ENCODE measurements at regions not wholly inside any gene's neighbourhood (a gene's known extent, or its start where the extent isn't known, plus 50 kb on each side); places are given as distances from the start of the nearest gene placed in this dataset.

- Histone ChIP-seq H3K4me2 (ENCODE audit: low read depth, low read length, poor library complexity, severe bottlenecking) (no peak overlapping the region), H3K9me2 (replicated peaks; ENCODE audit: low read depth, low read length) (no peaks in the 10 kb centered on the region), H4K20me1 (ENCODE audit: insufficient read depth, low read length, poor library complexity, severe bottlenecking) (no peaks in the 10 kb centered on the region), H3K4me1 (ENCODE audit: insufficient read depth, low read length, poor library complexity, severe bottlenecking) (no peaks in the 10 kb centered on the region), H3K27me3 (ENCODE audit: insufficient read depth, low read length, poor library complexity, severe bottlenecking) (no peaks in the 10 kb centered on the region), H3K4me3 (ENCODE audit: low read length, poor library complexity, severe bottlenecking) (no peak overlapping the region), H3K9ac (ENCODE audit: low read depth, low read length, poor library complexity, severe bottlenecking) (no peak overlapping the region), H3F3A (ENCODE audit: low read depth) (no peaks in the 10 kb centered on the region), H3K79me2 (ENCODE audit: insufficient read depth, low read length) (no peaks in the 10 kb centered on the region), H3K36me3 (ENCODE audit: insufficient read depth, low read length) (no peaks in the 10 kb centered on the region), H3K9me3 (ENCODE audit: insufficient read depth, low read depth, low read length) (no peaks in the 10 kb centered on the region), H2AFZ (ENCODE audit: low read length) (no peak overlapping the region)
- TF ChIP-seq CTCF (conservative IDR thresholded peaks at IDR 0.05; ENCODE audit: low read length) = no peak
- TF ChIP-seq EZH2phosphoT487 (IDR thresholded peaks at IDR 0.05; ENCODE audit: borderline replicate concordance) = no peak
These were observed 50.8 kb upstream of the TSHZ2 start for GRCh38 chr20:52921340-52921739.

GRCh38 chr20:52918311-52918710 lies 53.8 kb upstream of the TSHZ2 start:
- H3K4me3 ChIP-seq (ENCODE audit: low read length, poor library complexity, severe bottlenecking) = no peak overlapping the region
- H3K79me2 ChIP-seq (ENCODE audit: insufficient read depth, low read length) = no peaks in the 10 kb centered on the region
- no peak overlapping the region for H2AFZ ChIP-seq (ENCODE audit: low read length)
- H3K9ac ChIP-seq (ENCODE audit: low read depth, low read length, poor library complexity, severe bottlenecking) = no peak overlapping the region
- no peak for TF ChIP-seq EZH2phosphoT487 (IDR thresholded peaks at IDR 0.05; ENCODE audit: borderline replicate concordance)
- no peaks in the 10 kb centered on the region for H3K36me3 ChIP-seq (ENCODE audit: insufficient read depth, low read length)
- H3F3A ChIP-seq (ENCODE audit: low read depth) = no peaks in the 10 kb centered on the region
- no peaks in the 10 kb centered on the region for H3K27me3 ChIP-seq (ENCODE audit: insufficient read depth, low read length, poor library complexity, severe bottlenecking)
- no peaks in the 10 kb centered on the region for H3K9me3 ChIP-seq (ENCODE audit: insufficient read depth, low read depth, low read length)
- H3K4me1 ChIP-seq (ENCODE audit: insufficient read depth, low read length, poor library complexity, severe bottlenecking) = no peaks in the 10 kb centered on the region
- H3K4me2 ChIP-seq (ENCODE audit: low read depth, low read length, poor library complexity, severe bottlenecking) = no peak overlapping the region
- H4K20me1 ChIP-seq (ENCODE audit: insufficient read depth, low read length, poor library complexity, severe bottlenecking) = no peaks in the 10 kb centered on the region
- H3K9me2 ChIP-seq (replicated peaks; ENCODE audit: low read depth, low read length) = no peaks in the 10 kb centered on the region

GRCh38 chr20:52915564-52915963 lies 56.6 kb upstream of the TSHZ2 start:
- Histone ChIP-seq H3K4me3 (ENCODE audit: low read length, poor library complexity, severe bottlenecking) (no peak overlapping the region), H3K79me2 (ENCODE audit: insufficient read depth, low read length) (no peaks in the 10 kb centered on the region), H3F3A (ENCODE audit: low read depth) (no peaks in the 10 kb centered on the region), H3K9me2 (replicated peaks; ENCODE audit: low read depth, low read length) (no peaks in the 10 kb centered on the region), H3K9ac (ENCODE audit: low read depth, low read length, poor library complexity, severe bottlenecking) (no peak overlapping the region), H4K20me1 (ENCODE audit: insufficient read depth, low read length, poor library complexity, severe bottlenecking) (no peaks in the 10 kb centered on the region), H3K4me1 (ENCODE audit: insufficient read depth, low read length, poor library complexity, severe bottlenecking) (no peaks in the 10 kb centered on the region), H3K27me3 (ENCODE audit: insufficient read depth, low read length, poor library complexity, severe bottlenecking) (no peaks in the 10 kb centered on the region), H2AFZ (ENCODE audit: low read length) (no peak overlapping the region), H3K4me2 (ENCODE audit: low read depth, low read length, poor library complexity, severe bottlenecking) (no peak overlapping the region), H3K9me3 (ENCODE audit: insufficient read depth, low read depth, low read length) (no peaks in the 10 kb centered on the region), H3K36me3 (ENCODE audit: insufficient read depth, low read length) (no peaks in the 10 kb centered on the region)
- TF ChIP-seq CTCF (conservative IDR thresholded peaks at IDR 0.05; ENCODE audit: low read length) (no peak), EZH2phosphoT487 (IDR thresholded peaks at IDR 0.05; ENCODE audit: borderline replicate concordance) (no peak)

- Histone ChIP-seq H3K36me3 (ENCODE audit: insufficient read depth, low read length) (no peaks in the 10 kb centered on the region), H3K4me2 (ENCODE audit: low read depth, low read length, poor library complexity, severe bottlenecking) (no peak overlapping the region), H3K79me2 (ENCODE audit: insufficient read depth, low read length) (no peaks in the 10 kb centered on the region), H3K27me3 (ENCODE audit: insufficient read depth, low read length, poor library complexity, severe bottlenecking) (no peaks in the 10 kb centered on the region), H3K9me2 (replicated peaks; ENCODE audit: low read depth, low read length) (no peaks in the 10 kb centered on the region), H3F3A (ENCODE audit: low read depth) (no peaks in the 10 kb centered on the region), H4K20me1 (ENCODE audit: insufficient read depth, low read length, poor library complexity, severe bottlenecking) (no peaks in the 10 kb centered on the region), H3K4me1 (ENCODE audit: insufficient read depth, low read length, poor library complexity, severe bottlenecking) (no peaks in the 10 kb centered on the region), H2AFZ (ENCODE audit: low read length) (no peak overlapping the region), H3K4me3 (ENCODE audit: low read length, poor library complexity, severe bottlenecking) (no peak overlapping the region), H3K9me3 (ENCODE audit: insufficient read depth, low read depth, low read length) (no peaks in the 10 kb centered on the region), H3K9ac (ENCODE audit: low read depth, low read length, poor library complexity, severe bottlenecking) (no peak overlapping the region)
- TF ChIP-seq CTCF (conservative IDR thresholded peaks at IDR 0.05; ENCODE audit: low read length) = no peak
- TF ChIP-seq EZH2phosphoT487 (IDR thresholded peaks at IDR 0.05; ENCODE audit: borderline replicate concordance) = no peak
These were observed 57.3 kb upstream of the TSHZ2 start for GRCh38 chr20:52914870-52915269.
